Adipocyte (in vitro differentiated cells): ENCODE measurements at regions not wholly inside any gene's neighbourhood (a gene's known extent, or its start where the extent isn't known, plus 50 kb on each side); places are given as distances from the start of the nearest gene placed in this dataset.

Source experiments
- DNase-seq: peaks from one replicate; pipeline ENCODE4 v3.0.0-alpha.2; 2015; ENCODE audit warnings: low read depth
- H3K27me3 ChIP-seq: replicated peaks from 2 replicates; pipeline ENCODE4 v1.7.0; 2013; ENCODE audit warnings: mild to moderate bottlenecking, low read length, moderate library complexity; ENCODE audit not compliant: control insufficient read depth, insufficient read depth
- H3K36me3 ChIP-seq: 2 replicates; pipeline ENCODE4 v1.7.0; 2013; ENCODE audit warnings: low read length, mild to moderate bottlenecking, moderate library complexity; ENCODE audit not compliant: control insufficient read depth, insufficient read depth, severe bottlenecking
- H3K4me1 ChIP-seq: 2 replicates; pipeline ENCODE4 v1.7.0; 2013; ENCODE audit warnings: mild to moderate bottlenecking, low read length, moderate library complexity; ENCODE audit not compliant: control insufficient read depth, insufficient read depth
- H3K4me3 ChIP-seq: 2 replicates; pipeline ENCODE4 v1.7.0; 2013; ENCODE audit warnings: mild to moderate bottlenecking, low read length, moderate library complexity
- H3K9ac ChIP-seq: 2 replicates; pipeline ENCODE4 v1.7.0; 2013; ENCODE audit warnings: mild to moderate bottlenecking, low read length, moderate library complexity
- H3K9me3 ChIP-seq: 2 replicates; pipeline ENCODE4 v1.7.0; 2013; ENCODE audit warnings: mild to moderate bottlenecking, low read length, moderate library complexity; ENCODE audit not compliant: control insufficient read depth

DNA sequence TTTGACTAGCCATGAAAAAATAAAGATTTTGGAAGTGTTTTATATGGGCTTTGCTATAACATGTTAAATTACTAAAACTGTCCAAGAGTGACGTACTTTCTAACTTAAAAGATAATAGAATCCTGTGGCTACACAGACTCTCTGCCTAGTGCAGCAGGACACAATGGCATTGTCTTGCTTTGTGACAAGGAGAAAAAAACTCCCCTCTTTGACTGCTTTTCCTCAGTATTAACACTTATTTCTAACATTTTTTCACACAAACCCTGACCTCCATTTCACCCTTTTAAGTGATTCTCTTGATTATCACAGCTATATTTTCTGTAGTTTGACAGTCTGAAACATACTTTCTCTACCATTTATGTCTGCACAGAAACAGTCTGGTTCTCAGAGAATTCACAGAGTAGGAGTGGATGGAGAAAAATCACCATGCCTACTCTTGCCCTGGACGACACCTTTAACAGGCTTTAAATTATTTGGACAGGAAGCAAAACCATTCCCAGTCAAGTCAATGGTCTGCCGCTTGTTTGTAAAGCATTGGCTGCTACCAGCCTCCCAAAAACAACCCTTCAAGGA is 336.3 kb upstream of the SMIM30 start:
- H3K9me3 ChIP-seq: no peaks in the 10 kb centered on the region
- H3K4me1 ChIP-seq: no peaks in the 10 kb centered on the region
- no peaks in the 10 kb centered on the region for H3K36me3 ChIP-seq
- no peaks in the 10 kb centered on the region for H3K27me3 ChIP-seq
- DNase-seq: no peak
- no peak overlapping the region for H3K4me3 ChIP-seq
- no peak overlapping the region for H3K9ac ChIP-seq

DNA sequence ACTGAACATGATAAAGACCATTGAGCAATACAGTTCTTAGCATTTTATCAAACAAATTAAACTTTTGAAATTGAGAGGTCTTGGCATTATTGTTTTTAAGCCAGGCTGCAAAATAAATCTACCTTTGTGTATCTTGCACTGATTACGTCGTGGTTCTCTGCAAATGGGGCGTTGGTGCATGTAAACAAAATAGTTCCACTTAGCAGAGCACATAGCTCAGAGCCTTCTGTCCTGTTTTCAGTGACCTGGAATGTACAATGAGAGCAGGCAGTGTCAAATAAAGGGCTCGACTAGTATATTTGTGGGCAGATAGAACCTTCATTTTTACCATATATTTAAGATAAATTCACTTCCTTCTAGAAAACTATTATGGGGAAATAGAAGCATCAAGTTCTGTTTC is 333.9 kb upstream of the SMIM30 start:
- H3K9ac ChIP-seq: no peak overlapping the region
- DNase-seq: no peak
- no peak overlapping the region for H3K4me3 ChIP-seq
- no peaks in the 10 kb centered on the region for H3K27me3 ChIP-seq
- H3K9me3 ChIP-seq: no peaks in the 10 kb centered on the region
- H3K36me3 ChIP-seq: no peaks in the 10 kb centered on the region
- H3K4me1 ChIP-seq: no peaks in the 10 kb centered on the region

DNA sequence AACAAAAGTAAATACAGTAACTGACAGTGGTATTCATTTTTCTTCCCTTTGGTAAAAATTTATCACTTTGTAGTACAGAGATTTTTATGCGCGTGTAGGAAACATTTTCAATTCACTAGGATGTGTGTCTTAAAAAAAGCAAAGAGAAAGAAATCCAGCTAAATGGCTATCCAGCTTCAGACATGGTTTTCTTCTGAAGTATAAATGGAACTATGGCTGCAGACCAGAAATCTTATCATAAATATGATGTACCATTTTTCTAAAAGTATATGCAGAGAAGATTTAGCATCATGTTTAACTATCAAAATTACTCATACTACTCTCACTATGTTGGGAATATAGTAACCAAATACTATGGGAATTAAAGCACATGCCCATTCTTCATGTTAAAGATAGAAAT is 328.4 kb upstream of the SMIM30 start:
- H3K9ac ChIP-seq: no peak overlapping the region
- H3K9me3 ChIP-seq: no peaks in the 10 kb centered on the region
- no peaks in the 10 kb centered on the region for H3K4me1 ChIP-seq
- no peaks in the 10 kb centered on the region for H3K36me3 ChIP-seq
- H3K27me3 ChIP-seq: peaks cover 8% of the 10 kb centered on the region
- no peak overlapping the region for H3K4me3 ChIP-seq
- no peak for DNase-seq

DNA sequence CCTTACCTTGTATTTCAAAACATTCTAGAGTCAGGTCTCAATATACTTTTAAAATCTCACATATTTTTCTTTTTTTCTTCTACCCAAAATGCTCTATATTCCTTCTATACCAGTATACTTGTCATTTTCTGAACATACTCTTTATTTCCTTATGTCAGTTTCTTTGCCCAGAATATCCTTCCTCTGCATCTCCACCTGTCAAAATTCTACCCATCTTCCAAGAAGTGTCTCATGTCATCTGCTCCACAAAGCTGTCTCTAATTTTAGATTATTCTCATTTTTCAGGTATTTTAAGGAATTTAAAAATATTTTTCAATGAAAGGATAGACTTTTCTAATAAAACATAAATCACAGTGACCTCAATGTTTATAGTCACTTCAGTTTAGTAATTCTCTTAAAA is 328.0 kb upstream of the SMIM30 start:
- Histone ChIP-seq H3K36me3 (no peaks in the 10 kb centered on the region), H3K9me3 (no peaks in the 10 kb centered on the region), H3K4me1 (no peaks in the 10 kb centered on the region), H3K9ac (no peak overlapping the region), H3K27me3 (peaks cover 11% of the 10 kb centered on the region), H3K4me3 (no peak overlapping the region)
- DNase-seq: no peak

DNA sequence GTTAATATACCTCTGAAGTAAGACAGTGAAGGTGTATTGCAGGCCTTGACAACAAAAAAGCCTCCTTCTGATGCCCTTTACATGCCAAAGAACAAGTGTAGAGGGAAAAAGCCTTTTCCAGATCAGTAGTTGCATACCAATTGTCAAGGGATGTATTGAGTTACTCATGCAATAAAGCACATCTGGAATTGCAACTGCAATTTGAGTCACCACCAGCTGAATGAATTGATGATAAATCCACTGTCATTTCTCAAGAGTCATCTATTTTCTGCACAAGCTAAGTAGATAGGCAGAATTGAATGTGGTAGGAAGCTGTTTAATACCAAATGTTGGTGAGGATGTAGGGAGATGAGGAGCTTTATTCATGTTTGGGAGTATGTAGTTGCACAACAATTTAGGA is 325.9 kb upstream of the SMIM30 start:
- H3K4me3 ChIP-seq: no peak overlapping the region
- H3K9me3 ChIP-seq: no peaks in the 10 kb centered on the region
- H3K27me3 ChIP-seq: peaks cover 12% of the 10 kb centered on the region
- no peaks in the 10 kb centered on the region for H3K4me1 ChIP-seq
- H3K36me3 ChIP-seq: no peaks in the 10 kb centered on the region
- no peak overlapping the region for H3K9ac ChIP-seq
- no peak for DNase-seq

DNA sequence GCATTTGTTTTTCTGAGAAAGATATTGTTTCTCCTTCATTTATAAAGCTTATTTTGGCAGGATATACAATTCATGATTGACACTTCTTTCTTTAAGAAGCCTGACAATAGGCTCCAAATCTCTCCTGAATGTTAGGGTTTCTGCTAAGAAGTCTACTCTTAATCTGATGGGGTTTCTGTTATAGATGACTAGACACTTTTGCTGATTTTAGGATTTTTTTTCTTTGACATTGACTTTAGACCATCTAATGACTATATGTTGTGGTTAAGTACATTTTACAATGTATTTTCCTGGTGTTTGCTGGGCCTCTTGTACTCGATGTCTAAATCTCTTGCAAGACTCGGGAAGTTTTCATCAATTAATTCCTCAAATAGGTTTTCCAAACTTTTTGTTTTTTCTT is 321.8 kb upstream of the SMIM30 start:
- peaks cover 12% of the 10 kb centered on the region for H3K27me3 ChIP-seq
- no peak overlapping the region for H3K9ac ChIP-seq
- H3K4me1 ChIP-seq: no peaks in the 10 kb centered on the region
- H3K9me3 ChIP-seq: no peaks in the 10 kb centered on the region
- H3K4me3 ChIP-seq: no peak overlapping the region
- no peaks in the 10 kb centered on the region for H3K36me3 ChIP-seq
- no peak for DNase-seq

DNA sequence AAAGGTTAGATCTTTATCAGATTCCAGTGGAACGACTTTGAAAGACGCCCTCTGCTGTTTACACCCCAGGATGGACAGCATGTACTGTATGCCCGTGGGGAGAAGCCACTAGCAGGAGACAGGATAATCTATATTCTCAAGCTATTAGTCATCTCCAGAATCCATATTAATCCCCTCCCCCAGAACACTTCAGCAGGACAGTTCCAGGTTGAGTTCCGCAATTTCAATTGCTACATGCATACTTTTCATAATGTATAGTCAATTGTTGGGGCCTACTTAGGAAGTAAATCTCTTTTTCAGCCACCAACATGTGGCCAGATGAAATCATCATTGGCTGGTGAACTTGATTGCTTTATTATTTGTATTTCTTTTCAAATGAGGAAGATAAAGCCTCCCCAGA is 313.1 kb upstream of the SMIM30 start:
- H3K27me3 ChIP-seq: no peaks in the 10 kb centered on the region
- DNase-seq: no peak
- H3K4me3 ChIP-seq: no peak overlapping the region
- no peaks in the 10 kb centered on the region for H3K36me3 ChIP-seq
- peaks cover 3% of the 10 kb centered on the region for H3K4me1 ChIP-seq
- H3K9ac ChIP-seq: no peak overlapping the region
- no peaks in the 10 kb centered on the region for H3K9me3 ChIP-seq

DNA sequence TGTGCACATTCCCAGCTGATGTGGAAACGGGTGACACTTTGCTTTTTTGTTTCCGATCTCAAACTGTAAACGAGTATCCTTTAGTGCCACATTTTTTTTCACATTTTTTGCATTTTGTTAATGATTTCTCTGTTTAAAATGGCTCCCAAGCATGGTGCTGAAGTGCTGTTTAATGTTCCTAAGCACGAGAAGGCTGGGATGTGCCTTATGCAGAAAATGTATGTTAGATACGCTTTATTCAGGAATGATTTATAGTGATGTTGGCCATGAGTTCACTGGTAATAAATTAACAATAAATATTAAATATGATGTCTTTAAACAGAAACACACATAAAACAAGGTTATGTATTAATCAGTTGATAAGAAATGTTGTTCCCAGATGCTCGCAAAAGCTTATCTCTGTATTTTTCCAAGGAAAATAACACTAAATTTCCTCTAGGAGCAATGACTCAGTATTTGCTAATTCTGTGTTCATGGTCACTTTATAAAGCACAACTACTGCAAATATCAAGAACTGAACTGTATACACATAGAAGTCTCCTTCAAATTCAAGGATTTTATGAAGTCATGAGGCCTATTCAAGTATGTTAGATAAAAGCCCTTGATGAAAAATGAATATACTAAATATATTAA is 305.9 kb upstream of the SMIM30 start:
- Histone ChIP-seq H3K9ac (no peak overlapping the region), H3K9me3 (no peaks in the 10 kb centered on the region), H3K4me3 (no peak overlapping the region), H3K27me3 (no peaks in the 10 kb centered on the region), H3K36me3 (no peaks in the 10 kb centered on the region), H3K4me1 (no peaks in the 10 kb centered on the region)
- DNase-seq: no peak

DNA sequence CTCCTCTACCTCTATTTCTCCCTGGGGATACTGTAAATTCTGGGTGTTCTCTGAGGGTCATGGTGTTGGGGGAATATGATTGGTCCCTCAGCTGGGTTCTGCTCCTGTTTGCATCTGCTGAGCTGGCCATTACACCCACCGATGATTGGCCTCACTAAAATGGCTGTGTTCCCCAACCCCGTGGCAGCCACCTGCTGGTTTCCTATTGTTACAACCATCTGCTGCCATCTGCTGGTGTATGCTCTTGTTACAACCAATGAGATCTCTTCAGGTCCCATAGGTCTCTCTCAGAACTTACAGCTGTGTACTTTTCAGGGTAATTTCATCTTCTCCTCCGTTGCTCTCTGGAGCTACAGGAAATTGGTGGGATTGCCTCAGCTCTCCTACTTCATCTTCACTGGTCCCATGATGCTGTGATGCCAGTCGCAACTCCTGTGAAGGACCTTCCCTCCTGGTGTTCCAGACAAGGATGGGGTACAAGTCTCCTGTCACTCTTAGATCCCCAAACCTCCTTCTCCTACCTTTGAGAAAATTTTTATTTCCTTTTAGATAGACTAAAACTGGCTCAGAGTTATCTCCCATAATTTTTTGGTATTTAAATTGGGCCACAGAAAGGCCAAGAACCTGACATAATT is 303.5 kb upstream of the SMIM30 start:
- no peaks in the 10 kb centered on the region for H3K4me1 ChIP-seq
- no peaks in the 10 kb centered on the region for H3K9me3 ChIP-seq
- no peaks in the 10 kb centered on the region for H3K27me3 ChIP-seq
- H3K4me3 ChIP-seq: no peak overlapping the region
- peak; percentile 94 for DNase-seq
- no peaks in the 10 kb centered on the region for H3K36me3 ChIP-seq
- H3K9ac ChIP-seq: no peak overlapping the region

DNA sequence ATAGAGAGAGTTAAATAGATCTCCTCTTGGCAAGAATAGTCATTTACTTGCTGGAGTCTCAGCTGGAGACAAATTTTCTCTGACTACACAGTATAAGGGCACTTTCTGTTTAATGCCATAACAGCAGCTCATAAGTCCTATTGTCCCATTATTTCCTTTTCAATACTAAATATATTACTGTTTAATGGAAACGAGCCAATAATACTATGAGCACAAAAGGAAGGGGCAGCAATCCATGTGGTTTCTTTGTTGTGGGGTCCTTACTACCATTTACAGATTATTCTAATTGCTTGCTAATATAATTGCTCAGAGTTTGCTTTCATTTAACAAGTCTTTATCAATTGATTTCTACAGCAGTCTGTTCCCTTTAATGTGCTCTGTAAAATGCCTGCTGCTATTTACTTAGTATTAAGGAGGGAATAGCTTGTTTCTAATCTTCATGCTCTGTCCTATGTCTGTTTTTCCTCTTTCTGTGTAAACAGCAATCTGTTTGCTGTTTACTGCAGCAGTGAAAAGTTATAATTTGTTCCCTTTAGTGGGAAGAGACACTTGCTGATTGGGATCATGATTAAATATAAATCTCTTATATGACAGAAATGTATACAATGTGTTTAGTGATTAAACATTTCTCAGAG is 296.2 kb upstream of the SMIM30 start:
- Histone ChIP-seq H3K36me3 (no peaks in the 10 kb centered on the region), H3K4me1 (no peaks in the 10 kb centered on the region), H3K9me3 (no peaks in the 10 kb centered on the region), H3K9ac (no peak overlapping the region), H3K27me3 (no peaks in the 10 kb centered on the region), H3K4me3 (no peak overlapping the region)
- DNase-seq: no peak

DNA sequence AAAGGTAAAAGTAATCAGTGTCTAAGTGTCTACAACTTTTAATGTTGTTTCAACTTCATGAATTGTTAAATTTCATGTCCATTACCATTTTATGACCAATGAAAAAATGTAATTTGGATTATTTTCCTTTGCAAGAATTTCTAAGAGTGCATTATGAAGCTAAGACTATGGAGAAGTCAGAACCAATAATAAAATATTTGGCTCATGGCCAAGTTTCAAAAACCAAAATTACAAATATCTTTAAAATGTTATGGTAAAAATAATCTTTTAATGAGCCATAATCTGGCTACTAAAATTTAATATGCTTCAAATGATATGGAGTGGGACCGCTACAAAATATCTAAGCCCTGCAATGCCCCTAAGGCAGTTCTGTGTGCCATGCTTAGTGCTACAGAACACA is 294.1 kb upstream of the SMIM30 start:
- Histone ChIP-seq H3K27me3 (no peaks in the 10 kb centered on the region), H3K36me3 (no peaks in the 10 kb centered on the region), H3K9me3 (no peaks in the 10 kb centered on the region), H3K9ac (no peak overlapping the region), H3K4me3 (no peak overlapping the region), H3K4me1 (no peaks in the 10 kb centered on the region)
- no peak for DNase-seq
